NCI-H345 treated with DMSO at 0.1 percent for 48 hours (cell line): ENCODE measurements at regions not wholly inside any gene's neighbourhood (a gene's known extent, or its start where the extent isn't known, plus 50 kb on each side); places are given as distances from the start of the nearest gene placed in this dataset.
"Not testable (repeated sequence)": the region's sequence is repeated elsewhere in the genome, so short reads cannot be mapped to it uniquely, and the experiment has no call there.

Source experiments
- DNase-seq: peaks from one replicate; lab custom pipeline; 2025; ENCODE audit not compliant: unreplicated experiment; lab: John Stamatoyannopoulos, UW

GRCh38 chr3:103134023-103134724, 699.4 kb downstream of the ZPLD1 start:
- DNase-seq = no peak

GRCh38 chr3:103136621-103137020, 701.8 kb downstream of the ZPLD1 start:
- no peak for DNase-seq

- DNase-seq = no peak
These were observed 703.0 kb downstream of the ZPLD1 start for GRCh38 chr3:103137830-103138229.

GRCh38 chr3:103158183-103158582, 723.4 kb downstream of the ZPLD1 start:
- DNase-seq = no peak

GRCh38 chr3:103166890-103167289, 732.1 kb downstream of the ZPLD1 start:
- DNase-seq = no peak

GRCh38 chr3:103167850-103168249, 733.0 kb downstream of the ZPLD1 start:
- DNase-seq = no peak

GRCh38 chr3:103169289-103169688, 734.5 kb downstream of the ZPLD1 start:
- DNase-seq = no peak

GRCh38 chr3:103170651-103171050, 735.8 kb downstream of the ZPLD1 start:
- no peak for DNase-seq

- no peak for DNase-seq
These were observed 739.1 kb downstream of the ZPLD1 start for GRCh38 chr3:103173940-103174339.

- DNase-seq = no peak
These were observed 746.3 kb downstream of the ZPLD1 start for GRCh38 chr3:103181160-103181559.

- DNase-seq = no peak
These were observed 750.0 kb downstream of the ZPLD1 start for GRCh38 chr3:103184772-103185171.

GRCh38 chr3:103189941-103190340, 755.1 kb downstream of the ZPLD1 start:
- no peak for DNase-seq

GRCh38 chr3:103195216-103195615, 760.4 kb downstream of the ZPLD1 start:
- DNase-seq = no peak

GRCh38 chr3:103203441-103203840, 768.6 kb downstream of the ZPLD1 start:
- DNase-seq = no peak

- no peak for DNase-seq
These were observed 775.8 kb downstream of the ZPLD1 start for GRCh38 chr3:103210583-103210982.

GRCh38 chr3:103218146-103218545, 783.3 kb downstream of the ZPLD1 start:
- no peak for DNase-seq

GRCh38 chr3:103218793-103219192, 784.0 kb downstream of the ZPLD1 start:
- DNase-seq = no peak

GRCh38 chr3:103227651-103228050, 792.8 kb downstream of the ZPLD1 start:
- no peak for DNase-seq

- no peak for DNase-seq
These were observed 812.6 kb downstream of the ZPLD1 start for GRCh38 chr3:103247459-103247858.

GRCh38 chr3:103254827-103255226, 820.0 kb downstream of the ZPLD1 start:
- DNase-seq = not testable (repeated sequence)

GRCh38 chr3:103269287-103269686, 834.5 kb downstream of the ZPLD1 start:
- DNase-seq = no peak

GRCh38 chr3:103271575-103271974, 836.8 kb downstream of the ZPLD1 start:
- no peak for DNase-seq

- DNase-seq = peak; percentile 0
These were observed 861.3 kb downstream of the ZPLD1 start for GRCh38 chr3:103295974-103296570.
